Epidermal melanocyte (primary cell): ENCODE measurements at regions not wholly inside any gene's neighbourhood (a gene's known extent, or its start where the extent isn't known, plus 50 kb on each side); places are given as distances from the start of the nearest gene placed in this dataset.

Experiments
- DNase-seq: peaks from one replicate; pipeline ENCODE4 v3.0.0; 2011; ENCODE audit warnings: low spot score; ENCODE audit not compliant: insufficient read length

DNA sequence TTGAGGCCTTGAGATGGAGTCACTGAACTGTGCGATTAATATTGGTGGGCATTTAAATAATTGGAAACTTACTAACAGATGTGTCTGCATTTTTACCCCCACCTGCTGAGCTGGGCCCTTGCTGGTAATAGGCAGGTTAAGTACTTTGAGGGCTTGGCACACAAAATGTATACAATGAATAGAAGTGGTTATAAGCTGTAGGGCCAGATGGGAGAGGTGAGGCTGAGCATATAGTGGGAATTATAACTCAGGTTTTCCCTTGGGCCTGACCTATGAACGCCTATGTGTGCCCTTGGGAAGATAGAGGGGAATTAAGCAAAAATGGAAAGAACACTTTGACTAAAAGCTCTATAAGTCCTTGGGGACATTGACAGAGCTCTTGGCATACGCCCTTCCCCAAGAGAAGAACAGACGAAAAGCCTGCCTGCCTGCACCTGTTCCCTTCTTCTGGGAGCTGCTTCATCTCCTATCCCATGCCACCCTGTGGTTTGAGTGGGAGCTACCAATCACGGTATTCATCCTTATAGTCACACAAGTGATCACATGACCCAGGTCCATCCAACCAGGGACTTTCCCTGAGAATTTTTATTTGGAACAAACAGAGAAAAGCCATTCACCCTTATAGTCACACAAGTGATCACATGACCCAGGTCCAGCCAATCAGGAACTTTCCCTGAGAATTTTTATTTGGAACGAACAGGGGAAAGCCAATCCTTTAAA, 260.7 kb upstream of the CSF3R start:
- DNase-seq: no peak

DNA sequence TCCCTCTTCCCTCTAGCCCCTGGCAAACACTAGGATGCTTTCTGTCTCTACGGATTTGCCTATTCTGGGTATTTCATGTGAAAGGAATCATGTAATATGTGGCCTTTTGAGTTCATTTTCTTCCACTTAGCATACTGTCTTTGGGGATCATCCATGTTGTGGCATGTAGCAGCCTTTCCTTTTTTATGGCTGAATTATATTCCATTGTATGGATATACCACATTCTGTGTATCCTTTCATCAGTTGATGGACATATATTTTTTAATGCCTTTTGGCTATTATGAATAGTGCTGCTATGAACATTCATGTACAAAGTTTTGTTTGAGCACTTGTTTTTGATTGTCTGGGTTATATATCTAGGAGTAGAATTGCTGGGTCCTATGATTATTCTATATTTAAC, 258.4 kb upstream of the CSF3R start:
- no peak for DNase-seq

DNA sequence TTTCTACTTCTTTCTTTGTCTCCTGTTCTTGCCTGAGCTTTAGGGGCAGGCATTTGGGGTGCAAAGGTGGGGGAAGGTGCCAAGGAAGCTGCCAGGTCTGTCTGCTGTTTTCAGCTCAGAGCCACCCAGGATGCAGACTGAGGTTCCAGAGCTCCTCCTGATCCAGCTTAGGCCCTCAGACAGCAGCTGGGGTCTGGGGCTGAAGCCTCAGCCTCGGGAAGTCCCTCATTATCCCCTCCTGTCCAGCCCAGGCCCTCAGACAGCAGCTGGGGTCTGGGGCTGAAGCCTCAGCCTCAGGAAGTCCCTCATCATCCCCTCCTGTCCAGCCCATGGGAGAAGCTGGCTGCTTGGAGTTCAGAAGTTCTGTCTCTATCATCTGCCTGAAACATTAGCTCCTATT, 257.7 kb upstream of the CSF3R start:
- no peak for DNase-seq

DNA sequence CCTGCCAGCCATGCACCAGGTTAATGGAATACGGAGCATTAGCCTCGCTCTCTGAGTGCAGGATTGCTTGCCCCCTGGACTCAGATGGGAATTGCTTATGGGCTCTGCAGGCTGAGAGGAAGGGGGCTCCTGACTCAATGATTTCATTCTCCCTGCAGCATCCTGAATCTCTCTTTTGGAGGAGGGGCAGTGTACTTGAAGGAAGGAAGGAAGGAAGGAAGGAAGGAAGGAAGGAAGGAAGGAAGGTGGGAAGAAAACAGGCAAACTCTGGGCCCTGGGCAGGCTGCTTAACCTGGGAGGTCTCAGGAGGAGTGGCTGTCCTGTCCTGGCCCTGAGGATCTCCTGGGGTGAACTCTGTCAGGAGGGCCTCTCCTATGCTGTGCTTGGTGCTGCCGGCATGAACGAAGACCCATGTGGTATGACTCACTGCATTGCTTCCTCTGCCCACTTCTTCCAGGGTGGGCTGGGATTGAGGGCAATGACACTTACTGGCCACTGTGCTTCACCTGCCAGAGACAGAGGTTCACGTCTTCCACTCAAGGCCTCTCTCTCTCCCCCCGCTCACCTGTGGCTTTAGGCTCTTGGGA, 257.1 kb upstream of the CSF3R start:
- no peak for DNase-seq

- DNase-seq: no peak
These were observed 255.5 kb upstream of the CSF3R start for GRCh38 chr1:36738245-36738644.

DNA sequence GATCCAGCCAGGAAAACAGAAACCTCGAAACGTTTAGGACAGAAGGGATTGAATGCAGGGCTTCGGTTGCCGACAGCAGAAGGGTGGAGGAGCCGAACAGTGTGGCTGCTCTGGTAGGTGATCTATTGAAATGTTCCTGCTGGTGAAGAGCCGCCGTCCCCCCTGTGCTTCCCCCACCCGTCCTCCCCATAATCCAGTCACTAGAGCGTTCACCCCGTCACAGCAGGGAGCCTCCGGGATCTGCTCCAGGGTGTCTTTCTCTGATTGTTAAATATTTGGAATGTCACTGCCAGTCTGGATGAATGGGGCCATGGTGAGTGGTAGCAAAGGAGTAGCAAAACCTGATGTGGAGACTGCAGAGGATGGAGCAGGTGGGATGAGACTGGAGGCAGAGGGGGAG, 255.1 kb upstream of the CSF3R start:
- DNase-seq: no peak

- no peak for DNase-seq
These were observed 254.4 kb upstream of the CSF3R start for GRCh38 chr1:36737038-36737555.

GRCh38 chr1:36735939-36736730, 253.4 kb upstream of the CSF3R start:
- no peak for DNase-seq

GRCh38 chr1:36735436-36735835, 252.7 kb upstream of the CSF3R start:
- DNase-seq: no peak

DNA sequence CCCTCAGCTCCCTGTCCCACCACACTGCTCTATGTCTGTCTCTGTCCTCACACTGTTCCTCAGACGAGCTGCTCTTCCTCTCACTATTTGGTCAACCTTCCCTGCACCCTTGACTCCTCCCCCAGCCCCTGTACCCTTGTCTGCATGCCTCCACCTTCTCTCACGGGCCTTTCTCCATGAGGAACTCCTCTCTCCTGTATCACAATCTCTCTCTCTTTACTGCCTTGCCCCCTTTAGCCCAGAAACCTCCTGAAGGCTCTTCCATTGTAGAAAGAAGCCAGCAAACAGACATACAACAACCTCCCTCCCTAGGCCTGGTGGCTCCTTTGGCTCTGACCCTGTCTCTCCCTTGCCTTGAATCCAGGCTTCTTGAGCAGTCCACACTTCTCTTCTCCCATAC, 251.6 kb upstream of the CSF3R start:
- DNase-seq: no peak

DNA sequence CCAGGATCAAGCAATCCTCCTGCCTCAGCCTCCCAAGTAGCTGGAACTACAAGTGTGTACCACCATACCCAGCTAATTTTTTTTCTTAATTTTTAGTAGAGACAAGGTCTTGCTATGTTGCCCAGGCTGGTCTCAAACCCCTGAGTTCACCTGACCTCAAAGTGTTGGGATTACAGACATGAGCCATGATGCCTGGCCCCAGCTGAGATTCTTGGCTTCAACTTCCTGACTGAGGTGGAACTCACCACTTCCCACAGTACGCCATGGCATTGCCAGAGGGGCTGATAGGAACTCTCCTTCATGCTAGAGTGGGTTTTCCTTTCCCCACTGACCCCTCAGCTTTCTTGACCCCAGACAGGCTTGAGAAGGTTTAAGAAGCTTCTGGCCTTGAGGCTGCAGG, 251.0 kb upstream of the CSF3R start:
- no peak for DNase-seq

DNA sequence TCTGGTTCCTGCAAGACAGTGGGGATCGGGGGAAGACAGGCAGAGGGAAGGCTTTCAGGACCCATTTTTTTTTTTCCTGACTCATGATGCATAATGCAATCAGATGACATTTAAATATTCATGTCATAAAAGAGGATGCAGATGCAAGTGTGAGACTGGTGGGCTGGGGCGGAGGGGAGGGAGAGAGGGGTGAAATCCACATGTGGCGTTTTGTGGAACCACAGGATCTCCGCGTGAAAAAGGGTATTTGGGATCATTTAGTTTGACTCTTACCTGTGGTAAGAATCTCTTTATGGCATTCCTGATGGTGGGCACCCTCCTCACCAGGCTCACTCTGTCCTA, 249.3 kb upstream of the CSF3R start:
- DNase-seq: no peak

DNA sequence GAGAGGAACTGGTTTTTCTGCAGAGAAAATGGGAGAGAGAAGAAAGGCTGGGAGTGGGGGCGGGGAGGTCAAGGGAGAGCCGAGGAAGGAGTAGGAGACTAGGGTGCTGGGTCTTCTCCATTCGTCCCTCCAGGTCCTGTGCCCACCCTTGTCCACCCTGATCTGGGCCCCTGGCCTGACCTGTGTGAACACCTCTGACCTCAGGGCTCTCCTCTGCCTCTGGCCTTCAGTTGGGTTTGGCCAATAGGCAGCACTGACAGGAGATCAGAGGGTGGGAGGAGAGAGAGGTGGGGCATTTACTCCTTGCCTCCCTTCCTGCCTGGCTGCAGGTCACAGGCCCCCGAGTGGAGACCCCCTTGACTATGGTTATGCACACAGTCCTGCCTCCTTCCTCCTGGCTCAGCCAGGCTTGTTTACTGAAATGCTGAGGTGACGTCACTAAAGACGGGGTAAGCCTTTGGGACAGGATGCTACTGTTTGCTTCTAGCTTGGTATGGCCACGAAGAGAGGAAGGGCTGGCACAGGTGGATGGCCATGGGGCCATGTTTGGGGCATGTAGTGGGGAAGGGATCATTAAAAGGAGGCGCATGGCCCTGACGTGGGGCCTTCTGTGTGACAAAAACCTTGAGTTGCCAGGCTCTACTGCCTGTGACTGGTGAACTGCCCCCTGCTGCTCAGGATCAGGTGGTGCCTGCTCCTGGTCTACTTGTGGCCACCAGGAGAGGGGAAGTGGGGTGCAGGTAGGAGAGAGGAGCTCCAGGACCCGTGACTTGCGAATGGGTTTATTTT, 248.7 kb upstream of the CSF3R start:
- DNase-seq: no peak

DNA sequence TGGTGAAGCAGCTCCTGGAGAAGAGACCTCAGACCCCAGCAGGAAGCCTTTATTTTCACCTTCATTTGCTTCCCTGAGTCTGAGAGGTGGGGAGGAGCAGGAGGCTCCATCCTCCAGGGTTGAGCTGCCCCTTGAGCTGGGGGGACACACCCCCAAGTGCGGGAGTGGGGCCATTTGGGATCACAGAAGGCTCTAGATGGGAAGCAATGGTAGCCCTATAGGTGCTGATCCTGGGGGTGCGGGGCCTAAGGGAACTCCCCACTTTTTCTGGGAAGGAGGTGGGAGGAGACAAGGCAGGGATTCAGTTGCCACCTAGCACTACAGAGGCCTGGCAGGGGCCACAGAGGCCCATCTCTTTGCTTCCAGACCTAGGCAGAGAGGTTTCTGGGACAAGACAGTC, 247.9 kb upstream of the CSF3R start:
- no peak for DNase-seq

DNA sequence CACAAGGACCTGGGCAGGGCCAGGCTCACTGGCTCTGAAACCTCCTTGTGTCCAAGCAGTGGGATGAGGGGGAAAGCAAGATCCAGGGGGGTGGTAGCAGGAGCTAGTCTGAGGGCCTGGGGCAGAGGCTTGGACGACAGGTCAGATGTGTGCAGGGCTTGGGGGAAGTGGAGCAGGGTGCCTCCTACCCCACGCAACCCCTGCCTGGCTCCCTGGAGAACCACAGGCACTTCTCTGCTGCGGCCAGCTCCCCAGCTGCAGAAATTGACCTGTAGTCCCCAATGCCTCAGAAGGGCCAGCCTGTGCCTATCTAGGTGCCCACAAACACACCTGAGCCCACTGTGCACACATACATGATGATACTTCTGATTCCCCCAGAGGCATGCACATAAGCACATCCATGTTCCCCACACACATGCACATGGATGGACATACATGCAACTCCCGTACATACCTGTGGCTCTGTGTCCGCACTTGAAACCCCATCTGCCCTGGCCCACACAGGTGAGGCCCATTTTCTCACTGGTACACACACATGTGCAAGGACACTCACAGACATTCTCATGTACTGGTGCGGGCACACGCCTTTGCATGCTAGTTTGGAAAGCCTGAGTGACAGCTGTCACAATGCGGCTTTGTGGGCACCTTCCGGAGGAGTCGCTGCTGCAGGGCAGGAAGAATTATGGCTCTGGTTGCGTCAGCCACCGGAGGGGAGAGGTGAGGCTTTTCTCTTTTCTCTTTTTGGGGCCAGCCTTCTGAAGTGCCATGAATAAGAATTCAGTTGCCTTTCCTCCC, 247.2 kb upstream of the CSF3R start:
- DNase-seq: no peak

GRCh38 chr1:36729289-36729688, 246.6 kb upstream of the CSF3R start:
- no peak for DNase-seq

- no peak for DNase-seq
These were observed 246.1 kb upstream of the CSF3R start for GRCh38 chr1:36728846-36729245.

GRCh38 chr1:36728051-36728450, 245.3 kb upstream of the CSF3R start:
- no peak for DNase-seq

DNA sequence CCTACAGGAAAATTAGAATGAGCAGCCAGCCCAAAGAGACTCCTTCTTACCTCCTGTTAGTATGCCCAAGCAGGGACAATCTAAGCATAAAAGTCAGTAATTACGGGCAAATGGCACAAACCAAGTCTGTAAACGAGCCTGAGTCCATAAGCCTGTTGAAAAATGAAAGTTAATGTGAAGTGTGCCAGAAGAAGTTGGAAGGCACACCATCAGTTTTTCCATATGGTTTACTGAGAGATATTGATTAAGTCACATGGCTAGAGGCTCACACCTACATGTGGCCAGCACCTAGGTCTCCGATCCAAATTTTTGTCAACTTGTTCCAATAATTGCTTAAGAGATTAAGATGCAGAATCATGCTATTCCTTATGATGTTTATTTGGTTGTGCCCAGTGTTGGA, 242.4 kb upstream of the CSF3R start:
- DNase-seq: no peak

DNA sequence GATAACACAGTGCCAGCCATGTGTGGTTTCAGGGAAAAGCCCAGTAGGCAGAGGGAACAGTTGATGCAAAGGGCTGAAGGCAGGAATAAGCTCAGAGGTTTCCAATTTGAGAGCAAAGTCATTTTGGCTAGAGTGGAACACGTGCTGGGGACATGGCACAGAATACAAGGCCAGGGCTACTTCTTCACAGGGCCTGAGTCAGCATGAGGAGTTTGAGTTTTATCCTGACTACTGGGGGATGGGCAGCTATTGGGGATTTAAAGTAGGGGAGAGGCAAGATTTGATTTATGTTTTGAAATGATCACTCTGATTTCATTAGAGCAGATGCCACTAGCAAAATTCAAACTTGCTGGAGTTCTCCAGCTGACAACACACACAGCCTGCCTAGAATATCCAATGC, 241.1 kb upstream of the CSF3R start:
- no peak for DNase-seq

- DNase-seq: no peak
These were observed 240.2 kb upstream of the CSF3R start for GRCh38 chr1:36722871-36723270.
